ENCODE measurements at regions not wholly inside any gene's neighbourhood (a gene's known extent, or its start where the extent isn't known, plus 50 kb on each side); places are given as distances from the start of the nearest gene placed in this dataset.
A peak's percentile ranks its signal among the peaks of the same experiment; 100 is the strongest.
"Not testable (repeated sequence)": the region's sequence is repeated elsewhere in the genome, so short reads cannot be mapped to it uniquely, and the experiment has no call there.

DNA sequence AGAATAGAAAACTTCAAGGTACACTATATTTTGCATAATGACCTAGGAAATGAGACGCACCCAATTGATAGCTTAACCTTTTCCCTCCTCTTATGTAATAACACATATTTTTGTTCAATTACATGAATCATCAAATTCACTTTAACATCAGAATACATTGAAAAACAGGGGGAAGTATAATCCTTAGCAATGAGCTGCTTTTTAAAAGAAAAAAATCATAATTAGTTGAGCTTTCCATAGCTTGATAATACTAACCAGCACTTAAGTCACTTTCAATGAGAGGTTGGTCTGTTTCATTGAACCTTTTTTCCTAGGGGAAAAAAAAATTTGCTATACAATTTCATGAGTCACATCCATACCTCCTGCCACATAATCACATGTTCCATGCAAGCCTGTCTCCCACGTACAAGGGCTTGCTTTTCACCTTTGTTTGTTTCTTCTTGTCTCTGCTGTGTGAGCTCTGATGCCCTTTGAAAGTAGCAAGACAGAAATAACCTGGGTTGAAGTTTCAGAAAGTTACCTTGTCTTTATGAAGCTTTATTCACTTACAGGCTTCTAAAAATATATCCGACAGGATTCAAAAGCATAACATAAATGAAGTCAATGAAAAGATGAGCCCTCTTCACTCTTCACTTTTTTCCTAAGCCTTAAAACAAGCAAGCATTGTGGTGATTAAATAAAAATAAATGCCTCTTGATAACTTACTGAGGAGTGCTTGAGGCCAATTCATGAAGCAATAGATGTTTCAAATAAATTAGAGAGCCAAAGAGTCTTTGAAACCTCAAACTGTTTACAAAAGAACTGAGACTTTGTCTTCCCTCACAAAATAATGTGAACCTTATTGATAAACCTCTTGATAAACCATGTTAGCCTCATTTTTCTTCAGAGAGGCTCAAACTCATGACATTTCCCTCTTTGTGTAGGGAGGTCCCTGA, 108.5 kb downstream of the FEM1C start:
- DNase-seq (ENCODE audit: low spot score) = peak; percentile 67

DNA sequence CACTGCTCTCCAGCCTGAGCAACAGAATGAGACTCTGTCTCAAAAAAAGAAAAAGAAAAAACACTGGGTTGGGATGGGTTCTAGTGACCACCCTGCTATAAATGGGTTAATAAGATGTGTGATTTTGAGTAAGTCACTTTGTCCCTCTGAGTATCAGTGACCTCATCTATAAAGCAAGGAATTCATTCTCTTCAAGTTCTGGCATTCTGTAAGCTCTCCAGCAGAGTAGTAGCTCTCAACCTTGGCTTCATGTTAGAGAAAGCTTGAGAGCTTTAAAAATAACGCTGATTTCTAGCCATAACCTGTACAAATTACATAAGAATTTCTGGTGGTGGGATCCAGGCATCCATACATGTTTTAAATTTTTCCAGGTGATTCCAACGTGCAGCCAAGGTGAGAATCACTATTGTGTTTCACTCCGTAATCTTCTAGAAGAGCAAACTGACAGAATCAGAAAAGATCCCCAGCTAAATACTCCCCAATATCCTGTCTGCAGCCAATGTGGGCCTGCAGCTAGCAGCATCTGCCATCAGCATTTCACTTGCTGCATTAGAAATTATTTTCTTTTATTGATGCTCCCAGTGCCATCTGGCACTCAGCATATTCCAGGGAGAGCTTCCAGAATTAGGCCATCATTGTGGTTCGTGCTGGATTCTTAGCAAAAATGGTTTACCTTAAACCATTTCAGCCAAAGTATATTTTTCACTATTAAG, 109.4 kb downstream of the FEM1C start:
- DNase-seq (ENCODE audit: low spot score) = no peak

DNA sequence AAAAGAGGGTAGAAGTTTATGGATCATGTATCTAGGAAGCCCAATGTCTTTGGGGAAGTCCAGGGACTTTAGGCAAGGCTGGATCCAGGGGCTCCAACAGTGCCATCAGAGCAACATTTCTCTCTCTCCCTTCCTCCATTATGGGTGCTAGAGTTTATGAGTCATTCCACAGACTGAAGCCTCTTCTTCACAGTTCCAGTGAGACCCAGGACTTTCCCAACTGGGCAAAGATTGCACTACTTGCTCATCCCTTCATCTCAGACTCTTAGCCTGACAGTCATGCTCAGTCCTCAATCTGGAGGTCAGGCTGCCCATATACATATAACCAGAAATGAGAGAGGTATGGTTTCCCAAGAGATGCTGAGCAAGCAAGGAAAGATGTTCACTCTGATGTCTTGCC, 110.7 kb downstream of the FEM1C start:
- no peak for DNase-seq (ENCODE audit: low spot score)

DNA sequence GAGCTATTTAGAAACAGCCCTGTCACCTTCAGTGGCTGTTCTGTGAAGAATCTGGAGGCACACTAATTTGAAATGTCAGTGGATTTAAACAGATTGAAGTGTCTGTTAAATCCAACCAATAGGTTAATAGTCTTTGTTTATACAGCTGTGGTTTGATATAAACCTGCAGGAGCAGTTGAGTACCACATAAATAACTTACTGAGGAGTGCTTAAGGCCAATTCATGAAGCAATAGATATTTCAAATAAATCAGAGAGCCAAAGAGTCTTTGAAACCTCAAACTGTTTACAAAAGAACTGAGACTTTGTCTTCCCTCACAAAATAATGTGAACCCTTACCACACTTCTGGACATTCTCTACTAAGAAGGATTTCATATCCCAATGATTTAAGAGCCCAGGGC, 111.9 kb downstream of the FEM1C start:
- DNase-seq (ENCODE audit: low spot score) = no peak

DNA sequence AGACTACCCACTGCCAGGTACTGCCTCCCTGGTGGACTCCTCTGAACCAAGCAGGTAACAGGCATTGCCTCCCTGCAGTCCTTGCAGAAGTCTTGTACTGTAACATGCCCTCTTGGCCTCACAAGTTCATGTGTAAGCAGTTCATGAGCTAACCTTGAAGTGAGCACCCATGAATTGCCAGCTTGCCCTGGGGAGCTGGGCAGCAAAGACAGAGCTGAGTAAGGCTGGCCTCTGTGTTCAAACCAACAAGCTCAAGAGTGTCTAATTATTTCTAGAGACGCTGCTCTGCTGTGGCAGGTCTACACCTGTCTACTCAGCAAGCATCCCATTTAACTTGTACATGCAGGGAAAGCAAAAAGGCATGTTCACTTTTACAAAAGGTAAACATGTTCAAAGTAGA, 113.5 kb downstream of the FEM1C start:
- no peak for DNase-seq (ENCODE audit: low spot score)

DNA sequence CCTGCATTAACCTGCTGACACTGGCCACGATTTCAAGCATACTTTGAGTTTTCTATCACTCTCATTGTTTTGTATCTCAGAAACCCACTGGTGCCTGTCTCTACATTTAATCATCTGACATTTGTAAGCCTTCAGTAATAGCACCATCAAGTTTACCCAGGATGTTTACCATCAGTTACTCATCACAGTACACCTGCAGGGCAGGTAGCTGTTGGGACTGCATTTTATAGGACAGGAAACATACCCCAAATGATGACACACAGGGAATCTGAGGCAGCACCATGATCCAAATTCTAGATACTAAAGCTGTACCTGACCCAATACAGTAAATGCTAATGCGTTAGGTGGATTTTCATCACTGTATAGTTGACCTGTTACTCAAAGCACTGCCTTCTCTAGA, 114.2 kb downstream of the FEM1C start:
- DNase-seq (ENCODE audit: low spot score) = no peak

DNA sequence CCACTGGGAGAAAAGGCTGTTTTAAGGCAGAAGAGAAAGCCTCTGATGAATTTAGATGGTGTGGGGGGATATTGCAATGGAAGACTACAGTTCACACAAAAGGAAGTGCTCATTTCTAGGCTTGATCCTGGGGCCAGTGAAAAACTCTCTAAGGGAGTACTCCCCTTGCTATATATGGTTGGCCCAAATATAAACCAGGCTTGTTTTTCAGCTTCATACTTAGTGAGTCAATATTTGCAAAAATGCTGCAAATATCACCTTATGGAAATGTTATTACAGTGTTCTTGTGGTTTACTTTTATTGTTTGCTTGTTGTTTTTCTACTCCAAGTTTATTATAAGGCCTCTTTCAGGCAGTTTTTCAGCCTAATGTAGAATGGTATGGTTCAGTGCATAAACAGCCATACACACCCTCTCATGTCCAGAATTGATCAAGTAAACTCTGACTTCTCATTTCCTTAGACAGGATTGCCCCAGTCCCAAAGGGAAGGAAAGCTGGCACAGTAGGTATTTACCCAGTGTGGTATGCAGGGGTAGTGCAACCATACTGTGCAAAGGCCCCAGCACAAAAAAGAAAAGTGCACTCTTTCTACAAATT, 115.1 kb downstream of the FEM1C start:
- no peak for DNase-seq (ENCODE audit: low spot score)

DNA sequence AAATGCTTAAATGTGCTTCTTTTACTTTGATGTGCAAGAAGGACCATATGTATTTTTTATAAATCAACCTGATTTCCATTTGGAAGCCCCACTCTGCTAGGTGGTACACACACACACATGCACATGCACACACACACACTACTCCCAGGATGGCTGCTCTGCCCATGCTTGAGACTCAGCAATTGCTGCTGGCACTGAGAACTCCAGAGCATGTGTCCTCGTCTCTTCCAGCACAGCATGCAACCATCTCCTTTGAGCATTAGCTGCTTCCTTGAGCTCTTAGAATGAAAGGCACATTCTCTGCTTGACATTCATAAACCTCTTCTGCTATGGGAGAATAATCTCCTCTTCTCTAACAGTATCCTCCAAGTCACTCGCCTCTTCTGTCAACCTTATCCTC, 115.9 kb downstream of the FEM1C start:
- no peak for DNase-seq (ENCODE audit: low spot score)

DNA sequence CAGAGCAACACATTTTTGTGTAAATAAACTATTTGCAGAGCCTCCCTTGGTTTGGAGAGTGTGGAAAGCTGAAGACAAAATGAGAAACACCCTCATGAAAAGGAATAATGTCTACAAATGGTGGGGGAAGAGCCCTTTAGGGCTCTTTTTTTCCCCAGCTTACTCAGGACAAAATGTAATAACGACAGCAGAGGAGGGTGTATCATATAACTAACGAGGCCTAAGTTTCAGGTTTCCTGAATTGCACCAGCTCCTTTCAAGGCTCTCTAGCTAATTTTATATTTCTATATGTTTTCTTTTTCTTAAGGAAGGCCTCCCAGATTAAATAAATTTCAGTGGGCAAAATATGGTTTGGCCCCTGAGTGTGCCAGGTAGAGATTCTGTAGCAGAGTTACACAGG, 116.3 kb downstream of the FEM1C start:
- DNase-seq (ENCODE audit: low spot score) = no peak

DNA sequence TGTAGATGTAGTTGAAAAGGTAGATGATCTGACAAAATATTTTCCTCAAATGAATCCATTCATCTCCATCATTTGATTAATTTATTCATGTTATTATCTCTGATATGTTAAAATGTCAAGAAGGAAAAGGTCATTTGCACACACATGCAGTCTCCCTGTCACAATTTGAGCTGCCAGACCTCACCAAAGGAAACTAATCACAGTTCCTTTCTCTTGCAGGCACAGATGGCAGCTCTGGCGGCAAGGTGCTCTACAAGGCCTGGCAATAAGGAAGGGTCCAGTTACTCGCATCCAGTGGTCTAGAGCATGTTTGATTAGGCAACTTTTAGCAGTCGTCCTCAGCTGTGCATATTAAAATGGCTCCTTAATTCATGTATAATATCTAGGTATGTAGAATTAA, 120.1 kb downstream of the FEM1C start:
- no peak for DNase-seq (ENCODE audit: low spot score)

DNA sequence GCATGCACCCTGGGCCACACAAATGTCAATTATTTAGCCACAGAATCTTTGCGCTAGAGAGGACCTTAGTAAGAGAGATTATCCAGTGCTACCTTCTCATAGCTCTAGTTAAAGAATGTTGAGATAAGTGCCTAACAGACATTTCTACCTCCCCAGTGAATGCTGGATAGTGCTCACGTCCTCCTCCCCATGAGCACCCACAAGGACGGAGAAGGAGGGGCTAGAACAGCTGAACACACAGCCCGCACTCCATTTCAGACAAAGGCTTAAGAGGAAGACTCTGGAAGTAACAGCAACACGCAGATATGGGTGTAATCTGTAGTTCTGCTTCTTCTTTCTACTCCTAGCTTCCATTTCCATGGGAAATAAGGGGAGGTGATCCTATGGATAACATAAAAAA, 120.5 kb downstream of the FEM1C start:
- DNase-seq (ENCODE audit: low spot score) = no peak

DNA sequence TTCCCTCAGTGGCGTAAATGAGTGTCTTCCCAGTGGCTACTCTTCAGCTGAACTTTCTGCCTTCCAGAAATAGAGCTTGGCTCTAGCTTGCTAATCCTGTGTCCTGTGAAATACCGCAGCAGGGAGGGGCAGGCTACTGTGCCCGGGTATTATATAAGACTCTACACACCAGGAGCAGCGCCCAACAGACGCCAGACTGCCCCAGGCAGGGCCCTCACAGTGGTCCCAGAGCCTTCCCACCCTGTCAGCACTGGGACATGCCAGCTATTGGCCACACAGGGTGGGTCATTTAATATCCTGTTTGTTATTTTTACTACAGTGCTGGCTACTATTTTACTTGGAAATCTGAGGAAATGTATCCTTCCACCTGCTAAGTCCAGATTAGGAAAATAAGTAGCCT, 121.0 kb downstream of the FEM1C start:
- no peak for DNase-seq (ENCODE audit: low spot score)

DNA sequence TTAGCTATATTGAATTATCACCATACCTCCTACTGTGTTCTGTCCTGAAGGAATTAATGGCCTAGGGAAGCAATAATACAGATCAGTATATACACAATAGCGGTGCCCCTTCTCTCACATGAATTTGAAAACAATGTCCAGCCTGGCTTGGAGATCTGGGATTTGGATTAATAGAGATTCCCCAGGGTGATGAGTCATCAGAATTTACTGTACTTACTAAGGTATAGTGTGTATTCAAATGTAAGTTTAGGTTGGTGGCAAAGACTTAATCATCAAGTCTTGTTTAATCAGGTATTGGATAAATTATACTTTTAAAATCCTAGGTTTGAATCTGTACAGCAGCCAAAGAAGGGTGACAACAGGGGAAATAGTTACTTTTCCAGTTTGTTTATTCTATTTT, 121.5 kb downstream of the FEM1C start:
- no peak for DNase-seq (ENCODE audit: low spot score)

DNA sequence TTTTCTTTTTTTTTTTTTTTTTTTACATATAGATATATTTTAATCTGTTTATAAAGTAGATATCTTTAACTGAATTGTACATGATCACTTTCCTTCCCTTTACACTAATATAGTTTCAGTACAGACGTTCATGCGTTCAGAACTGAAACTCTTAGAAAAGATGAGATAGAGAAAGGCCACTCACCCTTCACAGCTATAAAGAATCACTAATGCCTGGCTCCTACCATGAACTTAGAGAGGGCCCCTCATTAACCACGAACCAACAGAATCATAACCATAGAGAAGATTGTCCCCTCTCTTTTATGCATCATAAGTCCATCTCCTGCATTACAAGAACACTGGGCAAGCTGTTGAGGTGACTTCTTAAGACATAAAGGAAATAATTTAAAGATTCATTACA, 123.8 kb downstream of the FEM1C start:
- not testable (repeated sequence) for DNase-seq (ENCODE audit: low spot score)

DNA sequence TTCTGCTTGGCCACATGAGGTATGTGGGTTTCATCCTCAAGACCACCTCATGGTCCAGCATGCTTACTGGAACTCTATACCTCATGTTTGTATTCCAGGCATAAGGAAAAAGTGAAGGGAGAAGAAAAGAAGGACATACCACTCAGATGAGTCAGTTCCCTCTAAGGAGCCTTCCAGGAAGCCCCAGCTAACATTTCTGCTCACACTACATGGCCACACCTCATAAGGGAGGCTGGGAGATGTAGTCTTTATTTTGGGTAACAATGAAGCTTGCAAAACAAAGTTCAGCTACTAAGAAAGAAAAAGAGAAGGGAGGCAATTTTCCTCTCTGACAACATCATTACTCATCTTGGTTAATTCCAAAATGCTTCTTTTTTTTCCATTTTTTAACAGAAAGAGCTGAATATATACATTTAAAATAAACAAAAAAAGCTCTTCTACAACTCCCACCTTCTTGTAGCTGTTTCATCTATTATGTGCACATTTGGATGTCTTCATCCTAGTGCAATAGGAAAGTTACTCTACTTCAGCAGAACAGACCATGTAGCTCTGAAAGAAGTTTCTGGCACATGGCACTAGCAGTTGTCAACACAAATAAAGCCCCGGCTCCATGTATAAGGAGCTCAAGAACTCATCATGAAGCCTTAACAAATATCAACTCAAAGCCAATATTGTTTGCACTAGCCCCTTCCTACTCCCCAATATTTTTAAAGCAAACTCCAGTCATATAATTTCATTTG, 123.6 kb upstream of the CCDC112 start:
- DNase-seq (ENCODE audit: low spot score) = no peak

DNA sequence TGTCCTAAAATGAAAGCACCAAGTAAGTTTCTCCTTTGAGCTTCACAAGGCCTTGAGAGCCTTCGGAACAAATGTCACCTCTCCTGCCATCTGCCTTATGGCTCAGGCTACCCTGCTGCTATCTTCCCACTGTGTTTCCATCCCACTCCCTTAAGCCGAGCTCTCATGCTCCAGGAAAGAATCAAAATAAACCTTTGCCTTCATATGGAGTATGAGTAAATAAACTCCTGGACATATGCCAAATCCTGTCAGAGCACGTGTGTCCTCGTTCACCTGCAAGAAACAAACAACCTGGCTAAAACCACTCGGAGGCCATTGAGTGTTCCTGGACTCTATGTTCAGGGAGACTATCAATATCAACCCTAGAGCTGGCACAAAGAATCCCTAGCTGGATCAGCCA, 122.3 kb upstream of the CCDC112 start:
- DNase-seq (ENCODE audit: low spot score) = no peak

DNA sequence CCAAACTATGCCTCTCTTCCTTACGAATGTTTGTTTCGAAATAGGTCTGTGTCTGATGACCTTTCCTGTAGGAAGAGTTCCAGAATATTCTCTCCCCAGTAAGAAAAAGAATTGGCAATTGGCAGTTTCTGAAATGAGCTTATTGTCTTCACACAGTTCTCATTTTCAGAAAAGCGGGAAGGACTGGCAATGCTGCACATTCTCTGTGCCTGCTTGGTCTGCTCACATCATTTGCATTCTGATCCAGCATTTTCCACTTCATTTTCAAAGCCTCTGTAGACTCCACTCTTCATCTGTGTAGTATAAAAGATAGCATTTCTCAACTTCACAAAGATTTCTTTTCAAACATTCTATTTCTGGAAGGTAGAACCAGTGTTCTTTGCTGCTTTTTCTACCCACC, 120.6 kb upstream of the CCDC112 start:
- DNase-seq (ENCODE audit: low spot score) = no peak

DNA sequence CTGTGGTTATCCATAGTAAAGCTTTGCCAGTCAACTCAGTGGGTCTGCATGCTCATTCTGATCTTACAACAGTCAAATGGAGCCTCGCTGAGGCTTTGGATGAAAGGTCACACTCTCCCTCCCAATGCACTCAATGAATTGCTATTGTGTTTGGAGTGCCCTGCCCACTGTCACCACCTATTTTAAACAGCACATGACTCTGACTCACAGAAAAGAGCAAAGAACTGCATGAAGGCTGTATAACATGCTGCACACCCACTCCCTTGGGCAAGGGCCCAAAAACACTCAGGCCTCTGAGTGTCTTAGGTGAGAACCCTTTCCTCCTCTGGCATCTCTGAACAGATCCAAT, 118.7 kb upstream of the CCDC112 start:
- DNase-seq (ENCODE audit: low spot score) = peak; percentile 98

DNA sequence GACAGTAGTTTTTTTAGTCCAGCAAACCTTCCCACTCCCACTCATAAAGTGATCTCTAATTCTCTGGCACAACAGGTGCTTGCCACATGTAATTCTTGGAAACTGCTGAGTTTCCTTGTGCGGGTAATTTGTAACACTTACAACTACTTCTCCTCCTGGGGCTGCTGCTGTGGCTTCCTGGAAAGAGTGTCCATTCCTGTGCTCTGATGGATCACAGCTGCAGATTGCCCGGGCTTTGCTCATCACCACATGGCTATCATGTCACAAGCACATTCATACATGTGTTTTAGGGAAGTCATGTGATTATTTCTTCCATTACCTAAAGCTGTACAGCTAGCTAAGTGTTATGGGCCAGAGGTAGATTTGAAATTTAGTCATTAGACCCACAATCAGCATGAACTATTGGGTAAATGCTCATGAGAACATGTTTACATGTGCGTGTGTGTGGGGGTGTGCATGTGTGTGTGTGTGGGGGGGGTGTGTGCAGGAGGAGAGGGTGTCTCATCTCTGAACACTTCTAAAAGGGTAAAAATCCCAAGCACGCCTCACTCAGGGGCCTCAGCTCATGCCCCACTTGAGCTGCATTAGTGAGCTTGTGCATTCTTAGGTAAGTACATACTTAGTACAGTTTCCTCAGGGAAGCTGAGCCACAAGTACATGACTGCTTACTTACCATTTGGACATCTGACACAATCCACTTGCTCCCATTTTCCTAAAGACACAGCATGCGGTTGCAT, 118.1 kb upstream of the CCDC112 start:
- peak; percentile 78 for DNase-seq (ENCODE audit: low spot score)

DNA sequence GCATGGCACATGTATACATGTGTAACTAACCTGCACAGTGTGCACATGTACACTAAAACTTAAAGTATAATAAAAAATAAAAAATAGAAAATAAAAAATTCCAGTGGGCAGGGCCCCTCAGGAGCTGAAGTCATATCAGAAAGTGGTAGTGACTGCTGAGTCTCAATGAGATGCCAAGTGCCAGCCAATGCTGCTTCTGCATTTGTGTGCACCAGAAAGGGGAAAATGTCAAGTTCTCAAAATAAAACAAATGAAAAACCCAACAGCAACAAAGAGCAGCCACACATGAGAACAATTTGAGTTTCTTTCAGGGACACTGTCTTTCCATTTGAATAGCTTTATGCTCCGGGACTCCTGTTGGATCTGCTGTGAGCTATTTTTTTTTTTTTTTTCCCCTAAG, 117.2 kb upstream of the CCDC112 start:
- DNase-seq (ENCODE audit: low spot score) = no peak

DNA sequence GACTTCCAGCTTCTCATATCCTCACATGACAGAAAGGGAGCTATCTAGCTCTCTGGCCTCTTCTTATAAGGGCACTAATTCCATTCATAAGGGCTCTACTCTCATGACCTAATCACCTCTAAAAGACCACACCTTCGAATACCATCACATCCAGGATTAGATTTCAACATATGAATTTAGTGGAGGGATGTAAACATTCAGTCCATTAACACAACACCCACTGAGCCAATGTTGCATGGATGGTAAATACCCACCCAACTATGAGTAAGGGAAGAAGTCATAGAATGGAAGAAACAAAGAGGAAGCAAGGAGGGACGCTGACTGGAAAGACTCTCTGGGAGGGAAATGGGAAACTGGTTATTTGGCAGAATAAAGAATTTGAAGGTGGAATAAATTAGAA, 112.6 kb upstream of the CCDC112 start:
- no peak for DNase-seq (ENCODE audit: low spot score)
